SH-SY5Y (cell line): ENCODE measurements at regions not wholly inside any gene's neighbourhood (a gene's known extent, or its start where the extent isn't known, plus 50 kb on each side); places are given as distances from the start of the nearest gene placed in this dataset.

Experiments
- GATA2 ChIP-seq: IDR thresholded peaks from 2 replicates; pipeline ENCODE4 v1.6.1; 2011; ENCODE audit warnings: mild to moderate bottlenecking, low read depth, low read length
- GATA3 ChIP-seq: IDR thresholded peaks from 2 replicates; pipeline ENCODE4 v1.6.1; 2011; ENCODE audit warnings: low read depth, mild to moderate bottlenecking, low read length, moderate library complexity

GRCh38 chr13:109918179-109918711 lies 131.9 kb upstream of the IRS2 start:
- no peak for TF ChIP-seq GATA2
- no peak for TF ChIP-seq GATA3

GRCh38 chr13:109917422-109917821 lies 131.0 kb upstream of the IRS2 start:
- no peak for TF ChIP-seq GATA2

- no peak for TF ChIP-seq GATA3
- TF ChIP-seq GATA2 = no peak
Measured at GRCh38 chr13:109913936-109914510, 127.6 kb upstream of the IRS2 start.

GRCh38 chr13:109913186-109913585 lies 126.8 kb upstream of the IRS2 start:
- TF ChIP-seq GATA3 = no peak
- TF ChIP-seq GATA2 = no peak

GRCh38 chr13:109910194-109910593 lies 123.8 kb upstream of the IRS2 start:
- no peak for TF ChIP-seq GATA2
- TF ChIP-seq GATA3 = no peak

- TF ChIP-seq GATA2 (no peak), GATA3 (no peak)
Measured at GRCh38 chr13:109906976-109907375, 120.6 kb upstream of the IRS2 start.

- no peak for TF ChIP-seq GATA3
- TF ChIP-seq GATA2 = no peak
Measured at GRCh38 chr13:109904218-109904617, 117.8 kb upstream of the IRS2 start.

GRCh38 chr13:109900741-109901140 lies 114.4 kb upstream of the IRS2 start:
- TF ChIP-seq GATA3 (no peak), GATA2 (no peak)

GRCh38 chr13:109900320-109900719 lies 113.9 kb upstream of the IRS2 start:
- TF ChIP-seq GATA2 = no peak
- TF ChIP-seq GATA3 = no peak

- TF ChIP-seq GATA2 (no peak), GATA3 (no peak)
Measured at GRCh38 chr13:109899748-109900147, 113.4 kb upstream of the IRS2 start.

GRCh38 chr13:109899316-109899715 lies 112.9 kb upstream of the IRS2 start:
- TF ChIP-seq GATA2 (no peak), GATA3 (no peak)

GRCh38 chr13:109897988-109898624 lies 111.7 kb upstream of the IRS2 start:
- TF ChIP-seq GATA2 = no peak
- TF ChIP-seq GATA3 = no peak

GRCh38 chr13:109892101-109892500 lies 105.7 kb upstream of the IRS2 start:
- TF ChIP-seq GATA3 = no peak
- no peak for TF ChIP-seq GATA2

GRCh38 chr13:109885235-109885634 lies 98.9 kb upstream of the IRS2 start:
- no peak for TF ChIP-seq GATA2
- TF ChIP-seq GATA3 = no peak

- TF ChIP-seq GATA2 (no peak), GATA3 (no peak)
Measured at GRCh38 chr13:109884462-109884861, 98.1 kb upstream of the IRS2 start.
